Fibroblast of lung (primary cell): ENCODE measurements at regions not wholly inside any gene's neighbourhood (a gene's known extent, or its start where the extent isn't known, plus 50 kb on each side); places are given as distances from the start of the nearest gene placed in this dataset.

Experiments
- DNase-seq, 2 donors: peaks; one replicate each; pipeline versions ENCODE4 v3.0.0 to v3.0.0-alpha.2; 2010; ENCODE audit warnings: low read depth in 2 of 2
- H2AFZ ChIP-seq: 2 replicates; pipeline ENCODE4 v1.5.1; 2012; ENCODE audit warnings: low read length, control low read depth, inconsistent platforms
- H3K27ac ChIP-seq: 2 replicates; pipeline ENCODE4 v1.5.1; 2011; ENCODE audit warnings: low read length, control low read depth; ENCODE audit not compliant: insufficient read depth
- H3K27me3 ChIP-seq: 2 replicates; pipeline ENCODE4 v1.5.1; 2011; ENCODE audit warnings: mild to moderate bottlenecking, low read length; ENCODE audit not compliant: control insufficient read depth, insufficient read depth
- H3K36me3 ChIP-seq: 2 replicates; pipeline ENCODE4 v1.5.1; 2011; ENCODE audit warnings: low read length; ENCODE audit not compliant: control insufficient read depth, insufficient read depth
- H3K4me1 ChIP-seq: 2 replicates; pipeline ENCODE4 v1.5.1; 2011; ENCODE audit warnings: low read length; ENCODE audit not compliant: control insufficient read depth, insufficient read depth; ENCODE audit errors: extremely low read depth
- H3K4me2 ChIP-seq: 2 replicates; pipeline ENCODE4 v1.5.1; 2011; ENCODE audit warnings: low read length, control low read depth; ENCODE audit not compliant: insufficient read depth; ENCODE audit errors: extremely low read depth
- H3K4me3 ChIP-seq, 4 experiments: fragments of 200-600 bp in 1 of 4; sonication (generic) in 1 of 4; replicated peaks in 1 of 4; 2 replicates each; pipeline ENCODE4 v1.5.1; 2011 to 2016; ENCODE audit warnings: low read length in 4 of 4, low read depth in 3 of 4, mild to moderate bottlenecking in 3 of 4, control low read depth in 2 of 4, inconsistent platforms in 1 of 4, mixed read lengths in 1 of 4; ENCODE audit not compliant: insufficient read depth in 1 of 4; ENCODE audit errors: control extremely low read depth in 1 of 4
- H3K79me2 ChIP-seq: 2 replicates; pipeline ENCODE4 v1.5.1; 2012; ENCODE audit warnings: mild to moderate bottlenecking, low read length, inconsistent platforms; ENCODE audit not compliant: control insufficient read depth, insufficient read depth
- H3K9ac ChIP-seq: 2 replicates; pipeline ENCODE4 v1.5.1; 2011; ENCODE audit warnings: mild to moderate bottlenecking, low read length, control low read depth; ENCODE audit not compliant: insufficient read depth
- H3K9me3 ChIP-seq: 2 replicates; pipeline ENCODE4 v1.5.1; 2012; ENCODE audit warnings: low read depth, low read length; ENCODE audit not compliant: control insufficient read depth, insufficient read depth
- H4K20me1 ChIP-seq: 2 replicates; pipeline ENCODE4 v1.5.1; 2011; ENCODE audit warnings: low read length; ENCODE audit not compliant: control insufficient read depth, insufficient read depth; ENCODE audit errors: extremely low read depth
- EZH2 ChIP-seq: IDR thresholded peaks from 2 replicates; pipeline ENCODE4 v1.5.1; 2012; ENCODE audit warnings: low read length, control low read depth, mild to moderate bottlenecking; ENCODE audit errors: missing control alignments
- TF ChIP-seq, protein P1 (sequence below), 2 donors: IDR thresholded peaks in 1 of 2; conservative IDR thresholded peaks in 1 of 2; 1 replicate in 1 of 2; 2 replicates in 1 of 2; pipeline ENCODE4 v1.5.1; 2011 to 2012; ENCODE audit warnings: low read length in 2 of 2, control low read depth in 1 of 2, inconsistent platforms in 1 of 2, low read depth in 1 of 2, mild to moderate bottlenecking in 1 of 2

GRCh38 chr1:4149831-4150230 lies 249.8 kb upstream of the C1orf174 start:
- TF ChIP-seq EZH2, result no peak
- TF ChIP-seq, protein P1, sequence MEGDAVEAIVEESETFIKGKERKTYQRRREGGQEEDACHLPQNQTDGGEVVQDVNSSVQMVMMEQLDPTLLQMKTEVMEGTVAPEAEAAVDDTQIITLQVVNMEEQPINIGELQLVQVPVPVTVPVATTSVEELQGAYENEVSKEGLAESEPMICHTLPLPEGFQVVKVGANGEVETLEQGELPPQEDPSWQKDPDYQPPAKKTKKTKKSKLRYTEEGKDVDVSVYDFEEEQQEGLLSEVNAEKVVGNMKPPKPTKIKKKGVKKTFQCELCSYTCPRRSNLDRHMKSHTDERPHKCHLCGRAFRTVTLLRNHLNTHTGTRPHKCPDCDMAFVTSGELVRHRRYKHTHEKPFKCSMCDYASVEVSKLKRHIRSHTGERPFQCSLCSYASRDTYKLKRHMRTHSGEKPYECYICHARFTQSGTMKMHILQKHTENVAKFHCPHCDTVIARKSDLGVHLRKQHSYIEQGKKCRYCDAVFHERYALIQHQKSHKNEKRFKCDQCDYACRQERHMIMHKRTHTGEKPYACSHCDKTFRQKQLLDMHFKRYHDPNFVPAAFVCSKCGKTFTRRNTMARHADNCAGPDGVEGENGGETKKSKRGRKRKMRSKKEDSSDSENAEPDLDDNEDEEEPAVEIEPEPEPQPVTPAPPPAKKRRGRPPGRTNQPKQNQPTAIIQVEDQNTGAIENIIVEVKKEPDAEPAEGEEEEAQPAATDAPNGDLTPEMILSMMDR (conservative IDR thresholded peaks at IDR 0.05 in 1 of 2, IDR thresholded peaks at IDR 0.05 in 1 of 2; ENCODE audit: low read depth in 1 of 2, low read length in 2 of 2), result no peak

GRCh38 chr1:4150262-4150661 lies 250.2 kb upstream of the C1orf174 start:
- no peak overlapping the region for H3K9ac ChIP-seq
- no peaks in the 10 kb centered on the region for H3K79me2 ChIP-seq
- no peak overlapping the region for H3K27ac ChIP-seq
- no peaks in the 10 kb centered on the region for H3K27me3 ChIP-seq
- H3K4me2 ChIP-seq, result no peak overlapping the region
- H3K9me3 ChIP-seq, result no peaks in the 10 kb centered on the region
- no peak overlapping the region for H2AFZ ChIP-seq
- DNase-seq, result no peak
- H4K20me1 ChIP-seq, result no peaks in the 10 kb centered on the region
- H3K4me3 ChIP-seq, result no peak overlapping the region
- TF ChIP-seq EZH2, result no peak
- TF ChIP-seq, protein P1 (conservative IDR thresholded peaks at IDR 0.05 in 1 of 2, IDR thresholded peaks at IDR 0.05 in 1 of 2; ENCODE audit: low read depth in 1 of 2, low read length in 2 of 2), result no peak
- H3K36me3 ChIP-seq, result no peaks in the 10 kb centered on the region
- H3K4me1 ChIP-seq, result no peaks in the 10 kb centered on the region

More at GRCh38 chr1:4149831-4150230, 249.8 kb upstream of the C1orf174 start:
- no peaks in the 10 kb centered on the region for H3K27me3 ChIP-seq
- no peaks in the 10 kb centered on the region for H3K36me3 ChIP-seq
- no peak overlapping the region for H3K27ac ChIP-seq
- no peak overlapping the region for H2AFZ ChIP-seq
- H3K9me3 ChIP-seq, result no peaks in the 10 kb centered on the region
- no peak for DNase-seq
- no peaks in the 10 kb centered on the region for H4K20me1 ChIP-seq
- H3K9ac ChIP-seq, result no peak overlapping the region
- H3K4me1 ChIP-seq, result no peaks in the 10 kb centered on the region
- no peak overlapping the region for H3K4me3 ChIP-seq
- no peaks in the 10 kb centered on the region for H3K79me2 ChIP-seq
- H3K4me2 ChIP-seq, result no peak overlapping the region

DNA sequence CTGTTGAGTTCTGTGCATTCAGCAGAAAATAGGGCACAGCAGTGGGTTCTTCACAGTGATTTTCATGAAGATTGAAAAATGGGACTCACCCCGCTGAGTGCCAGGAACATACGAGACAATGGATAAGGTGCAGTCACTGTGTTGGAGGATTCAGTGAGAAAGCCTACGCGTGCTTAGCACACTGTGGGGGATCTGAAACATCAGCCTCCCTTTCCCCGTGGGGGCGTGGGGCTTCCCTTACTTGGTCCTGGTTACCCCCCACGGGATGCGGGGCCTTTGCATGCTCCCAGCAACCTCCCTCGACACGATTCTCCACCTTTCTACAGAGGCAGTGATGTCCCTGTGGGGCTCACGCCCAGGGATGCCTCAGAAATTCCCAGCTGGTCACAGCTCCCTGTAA lies 252.2 kb upstream of the C1orf174 start:
- Histone ChIP-seq H3K4me2 (no peak overlapping the region), H3K27me3 (no peaks in the 10 kb centered on the region), H3K9ac (no peak overlapping the region), H3K79me2 (no peaks in the 10 kb centered on the region), H3K36me3 (no peaks in the 10 kb centered on the region), H2AFZ (no peak overlapping the region), H3K9me3 (no peaks in the 10 kb centered on the region), H3K4me3 (no peak overlapping the region), H3K27ac (no peak overlapping the region), H4K20me1 (no peaks in the 10 kb centered on the region), H3K4me1 (no peaks in the 10 kb centered on the region)
- DNase-seq, result no peak
- TF ChIP-seq EZH2, result no peak
- TF ChIP-seq, protein P1 (conservative IDR thresholded peaks at IDR 0.05 in 1 of 2, IDR thresholded peaks at IDR 0.05 in 1 of 2; ENCODE audit: low read depth in 1 of 2, low read length in 2 of 2), result no peak
